ENCODE measurements at regions not wholly inside any gene's neighbourhood (a gene's known extent, or its start where the extent isn't known, plus 50 kb on each side); places are given as distances from the start of the nearest gene placed in this dataset.

DNA sequence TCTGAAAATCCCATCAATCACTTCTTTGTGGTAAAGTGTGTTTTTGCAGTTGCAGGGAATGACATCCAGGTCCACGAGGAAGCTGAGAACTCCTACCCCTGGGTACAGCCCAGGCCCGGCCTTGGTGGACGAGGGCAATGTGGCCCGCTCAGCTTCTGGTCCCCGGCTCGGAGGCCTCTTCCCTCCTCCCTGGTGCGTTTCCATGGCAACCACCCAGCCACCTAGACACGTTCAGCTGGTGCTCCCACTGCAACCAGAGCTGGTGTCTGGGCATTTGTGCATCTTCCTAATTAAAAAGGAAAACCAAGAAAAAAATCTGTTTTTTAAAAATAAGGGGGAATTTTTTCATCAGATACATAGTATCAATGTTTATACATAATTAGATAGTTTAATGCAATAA lies 603.6 kb upstream of the SALL3 start:
- Histone ChIP-seq H3K9ac (ENCODE audit: low read length) (no peak overlapping the region), H3K27ac (ENCODE audit: low read length) (no peak overlapping the region), H3K9me3 (ENCODE audit: insufficient read depth, low read length) (peaks cover 7% of the 10 kb centered on the region; the same call in 1 of the 2 replicates), H2AFZ (ENCODE audit: low read depth, low read length) (no peak overlapping the region), H3K4me3 (ENCODE audit: low read length) (no peak overlapping the region), H3K79me2 (ENCODE audit: low read length) (no peaks in the 10 kb centered on the region), H3K4me2 (ENCODE audit: low read length) (no peak overlapping the region), H3K36me3 (replicated peaks; ENCODE audit: low read depth, low read length) (no peaks in the 10 kb centered on the region), H3K4me1 (ENCODE audit: low read length) (no peaks in the 10 kb centered on the region), H4K20me1 (ENCODE audit: insufficient read depth, low read length) (no peaks in the 10 kb centered on the region), H3K27me3 (ENCODE audit: low read depth, low read length) (no peaks in the 10 kb centered on the region)
- TF ChIP-seq EZH2phosphoT487 (IDR thresholded peaks at IDR 0.05; ENCODE audit: low read depth): no peak
- TF ChIP-seq, protein P1, sequence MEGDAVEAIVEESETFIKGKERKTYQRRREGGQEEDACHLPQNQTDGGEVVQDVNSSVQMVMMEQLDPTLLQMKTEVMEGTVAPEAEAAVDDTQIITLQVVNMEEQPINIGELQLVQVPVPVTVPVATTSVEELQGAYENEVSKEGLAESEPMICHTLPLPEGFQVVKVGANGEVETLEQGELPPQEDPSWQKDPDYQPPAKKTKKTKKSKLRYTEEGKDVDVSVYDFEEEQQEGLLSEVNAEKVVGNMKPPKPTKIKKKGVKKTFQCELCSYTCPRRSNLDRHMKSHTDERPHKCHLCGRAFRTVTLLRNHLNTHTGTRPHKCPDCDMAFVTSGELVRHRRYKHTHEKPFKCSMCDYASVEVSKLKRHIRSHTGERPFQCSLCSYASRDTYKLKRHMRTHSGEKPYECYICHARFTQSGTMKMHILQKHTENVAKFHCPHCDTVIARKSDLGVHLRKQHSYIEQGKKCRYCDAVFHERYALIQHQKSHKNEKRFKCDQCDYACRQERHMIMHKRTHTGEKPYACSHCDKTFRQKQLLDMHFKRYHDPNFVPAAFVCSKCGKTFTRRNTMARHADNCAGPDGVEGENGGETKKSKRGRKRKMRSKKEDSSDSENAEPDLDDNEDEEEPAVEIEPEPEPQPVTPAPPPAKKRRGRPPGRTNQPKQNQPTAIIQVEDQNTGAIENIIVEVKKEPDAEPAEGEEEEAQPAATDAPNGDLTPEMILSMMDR (IDR thresholded peaks at IDR 0.05; ENCODE audit: low read depth, low read length): no peak

DNA sequence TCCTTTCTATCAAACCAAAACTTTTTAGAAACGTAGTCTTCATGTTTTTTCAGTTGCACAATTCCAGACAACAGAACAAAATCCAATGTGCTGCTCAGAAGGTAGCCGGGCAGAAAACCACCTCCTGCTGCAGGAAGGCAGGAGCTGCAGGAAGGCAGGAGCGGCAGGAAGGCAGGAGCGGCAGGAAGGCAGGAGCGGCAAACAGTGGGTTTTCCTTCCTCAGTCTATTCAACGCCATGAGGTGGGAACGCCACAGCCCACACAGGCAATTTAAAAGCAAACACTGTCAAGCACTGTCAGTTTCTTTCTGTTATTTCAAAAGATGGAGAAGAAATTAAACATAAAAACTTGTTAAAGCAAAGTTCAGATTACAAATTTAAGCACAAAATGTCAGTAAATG lies 601.2 kb upstream of the SALL3 start:
- Histone ChIP-seq H3K27me3 (ENCODE audit: low read depth, low read length) (no peaks in the 10 kb centered on the region), H3K36me3 (replicated peaks; ENCODE audit: low read depth, low read length) (no peaks in the 10 kb centered on the region), H3K4me1 (ENCODE audit: low read length) (no peaks in the 10 kb centered on the region), H4K20me1 (ENCODE audit: insufficient read depth, low read length) (no peaks in the 10 kb centered on the region), H2AFZ (ENCODE audit: low read depth, low read length) (no peak overlapping the region), H3K9me3 (ENCODE audit: insufficient read depth, low read length) (peaks cover 7% of the 10 kb centered on the region; the same call in 1 of the 2 replicates), H3K79me2 (ENCODE audit: low read length) (no peaks in the 10 kb centered on the region), H3K9ac (ENCODE audit: low read length) (no peak overlapping the region), H3K27ac (ENCODE audit: low read length) (no peak overlapping the region), H3K4me2 (ENCODE audit: low read length) (no peak overlapping the region), H3K4me3 (ENCODE audit: low read length) (no peak overlapping the region)
- TF ChIP-seq, protein P1 (IDR thresholded peaks at IDR 0.05; ENCODE audit: low read depth, low read length): no peak
- no peak for TF ChIP-seq EZH2phosphoT487 (IDR thresholded peaks at IDR 0.05; ENCODE audit: low read depth)

DNA sequence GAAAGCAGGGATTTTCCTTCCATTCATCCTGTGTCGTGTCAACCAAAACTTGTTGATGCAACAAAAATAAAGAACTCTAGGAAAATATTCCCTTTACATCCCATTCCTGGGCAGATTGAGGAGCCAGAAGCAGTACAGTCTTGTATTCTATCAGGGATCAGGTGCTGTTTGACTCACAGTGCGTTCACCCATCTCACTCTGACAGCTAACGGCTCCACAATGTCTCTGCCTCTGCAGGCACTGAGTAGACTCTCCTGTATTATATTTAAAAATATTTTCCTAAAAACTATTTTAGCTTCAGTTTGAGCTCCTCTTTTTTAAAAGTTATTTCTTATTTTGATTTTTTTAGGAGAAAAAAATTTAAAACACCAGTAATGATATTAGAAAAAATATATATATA lies 600.6 kb upstream of the SALL3 start:
- no peak overlapping the region for H3K27ac ChIP-seq (ENCODE audit: low read length)
- TF ChIP-seq, protein P1 (IDR thresholded peaks at IDR 0.05; ENCODE audit: low read depth, low read length): no peak
- TF ChIP-seq EZH2phosphoT487 (IDR thresholded peaks at IDR 0.05; ENCODE audit: low read depth): no peak
- H3K4me3 ChIP-seq (ENCODE audit: low read length): no peak overlapping the region
- H3K79me2 ChIP-seq (ENCODE audit: low read length): no peaks in the 10 kb centered on the region
- H4K20me1 ChIP-seq (ENCODE audit: insufficient read depth, low read length): no peaks in the 10 kb centered on the region
- H2AFZ ChIP-seq (ENCODE audit: low read depth, low read length): no peak overlapping the region
- peaks cover 1% of the 10 kb centered on the region; the same call in 1 of the 2 replicates for H3K9me3 ChIP-seq (ENCODE audit: insufficient read depth, low read length)
- H3K27me3 ChIP-seq (ENCODE audit: low read depth, low read length): no peaks in the 10 kb centered on the region
- H3K4me1 ChIP-seq (ENCODE audit: low read length): no peaks in the 10 kb centered on the region
- H3K9ac ChIP-seq (ENCODE audit: low read length): no peak overlapping the region
- H3K36me3 ChIP-seq (replicated peaks; ENCODE audit: low read depth, low read length): no peaks in the 10 kb centered on the region
- no peak overlapping the region for H3K4me2 ChIP-seq (ENCODE audit: low read length)

DNA sequence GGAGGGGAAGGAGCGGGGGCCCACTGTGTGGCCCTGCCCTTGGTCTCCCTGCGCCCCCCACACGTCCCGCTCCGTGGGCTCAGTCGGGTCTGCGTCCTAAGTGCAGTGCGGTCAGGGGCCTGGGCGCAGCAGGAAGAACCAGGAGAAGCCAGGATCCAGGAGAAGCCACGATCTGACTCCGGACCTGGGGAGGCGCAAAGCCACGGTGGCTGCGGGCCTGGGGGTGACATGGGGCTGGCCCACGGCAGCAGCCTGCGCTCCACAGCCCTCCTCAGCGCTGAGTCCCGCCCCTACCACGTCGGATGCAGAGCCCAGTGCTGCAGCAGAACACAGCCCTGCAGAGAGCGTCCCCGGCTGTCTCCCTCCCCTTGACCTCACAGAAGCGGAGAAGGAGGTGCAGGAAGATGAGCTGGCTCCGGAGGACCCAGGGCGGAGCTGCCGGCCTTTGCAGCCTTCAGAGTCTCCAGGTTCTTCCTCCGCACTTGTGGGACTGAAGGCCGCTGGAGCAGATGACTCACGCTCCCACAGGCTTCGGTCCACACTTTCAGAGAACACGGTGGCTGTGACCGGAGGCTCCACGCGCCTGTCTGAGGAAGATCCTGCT lies 589.2 kb upstream of the SALL3 start:
- Histone ChIP-seq H3K27ac (ENCODE audit: low read length) (no peak overlapping the region), H3K9ac (ENCODE audit: low read length) (no peak overlapping the region), H3K4me1 (ENCODE audit: low read length) (no peaks in the 10 kb centered on the region), H3K27me3 (ENCODE audit: low read depth, low read length) (no peaks in the 10 kb centered on the region), H3K4me3 (ENCODE audit: low read length) (no peak overlapping the region), H3K36me3 (replicated peaks; ENCODE audit: low read depth, low read length) (no peaks in the 10 kb centered on the region), H2AFZ (ENCODE audit: low read depth, low read length) (no peak overlapping the region), H4K20me1 (ENCODE audit: insufficient read depth, low read length) (no peaks in the 10 kb centered on the region), H3K79me2 (ENCODE audit: low read length) (no peaks in the 10 kb centered on the region), H3K4me2 (ENCODE audit: low read length) (no peak overlapping the region), H3K9me3 (ENCODE audit: insufficient read depth, low read length) (no peaks in the 10 kb centered on the region; the same call in 1 of the 2 replicates)
- TF ChIP-seq, protein P1 (IDR thresholded peaks at IDR 0.05; ENCODE audit: low read depth, low read length): no peak
- no peak for TF ChIP-seq EZH2phosphoT487 (IDR thresholded peaks at IDR 0.05; ENCODE audit: low read depth)
